ENCODE measurements at regions not wholly inside any gene's neighbourhood (a gene's known extent, or its start where the extent isn't known, plus 50 kb on each side); places are given as distances from the start of the nearest gene placed in this dataset.

DNA sequence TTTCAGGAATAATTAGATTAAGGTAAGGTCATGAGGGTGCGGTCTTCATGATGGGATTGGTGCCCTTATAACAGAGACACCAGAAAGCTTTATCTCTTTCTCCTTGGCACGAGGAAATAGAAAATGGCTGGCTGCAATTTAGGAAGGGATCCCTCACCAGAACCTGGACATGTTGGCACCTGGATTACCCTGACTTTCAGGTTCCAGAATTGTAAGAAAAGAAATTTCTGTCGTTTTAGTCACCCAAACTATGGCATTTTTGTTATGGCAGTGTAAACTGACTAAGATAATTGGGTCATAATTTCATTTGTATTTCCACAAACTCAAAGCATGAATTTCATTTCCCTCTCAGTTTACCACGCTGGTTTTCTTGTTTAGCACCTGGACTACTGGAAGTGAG, 473.6 kb downstream of the PTH2R start:
- Histone ChIP-seq H3K36me3 (ENCODE audit: control insufficient read depth, insufficient read depth, low read length) (no peaks in the 10 kb centered on the region), H3K4me3 (ENCODE audit: low read depth in 2 of 2, low read length in 2 of 2) (no peak overlapping the region), H3K27ac (ENCODE audit: low read length) (no peak overlapping the region), H3K9me3 (ENCODE audit: control insufficient read depth, insufficient read depth, low read depth, low read length) (no peaks in the 10 kb centered on the region), H3K27me3 (ENCODE audit: control insufficient read depth, insufficient read depth, low read length) (no peaks in the 10 kb centered on the region), H3K4me1 (ENCODE audit: control insufficient read depth, insufficient read depth, low read length) (no peaks in the 10 kb centered on the region)
- POLR2A ChIA-PET, result no interaction called here
- CTCF ChIA-PET, result no interaction called here
- DNase-seq (ENCODE audit: low read depth, low spot score) (no peak), ATAC-seq (no peak)
- in situ Hi-C loops (cut with HindIII; ENCODE audit: low pct_unique_long_range_greater_than_20kb, low sequenced_read_pairs) (no loop called here), intact Hi-C loops (cut with micrococcal nuclease; ENCODE audit: unreplicated experiment) (no loop called here)
- TF ChIP-seq SIN3A (IDR thresholded peaks at IDR 0.05; ENCODE audit: borderline replicate concordance, insufficient read depth, low read depth, low read length), result no peak
- TF ChIP-seq TCF7L2 (IDR thresholded peaks at IDR 0.05; ENCODE audit: low read depth, low read length), result no peak
- TF ChIP-seq POLR2AphosphoS5 (IDR thresholded peaks at IDR 0.05; ENCODE audit: low read depth, low read length), result no peak
- TF ChIP-seq, protein P1, sequence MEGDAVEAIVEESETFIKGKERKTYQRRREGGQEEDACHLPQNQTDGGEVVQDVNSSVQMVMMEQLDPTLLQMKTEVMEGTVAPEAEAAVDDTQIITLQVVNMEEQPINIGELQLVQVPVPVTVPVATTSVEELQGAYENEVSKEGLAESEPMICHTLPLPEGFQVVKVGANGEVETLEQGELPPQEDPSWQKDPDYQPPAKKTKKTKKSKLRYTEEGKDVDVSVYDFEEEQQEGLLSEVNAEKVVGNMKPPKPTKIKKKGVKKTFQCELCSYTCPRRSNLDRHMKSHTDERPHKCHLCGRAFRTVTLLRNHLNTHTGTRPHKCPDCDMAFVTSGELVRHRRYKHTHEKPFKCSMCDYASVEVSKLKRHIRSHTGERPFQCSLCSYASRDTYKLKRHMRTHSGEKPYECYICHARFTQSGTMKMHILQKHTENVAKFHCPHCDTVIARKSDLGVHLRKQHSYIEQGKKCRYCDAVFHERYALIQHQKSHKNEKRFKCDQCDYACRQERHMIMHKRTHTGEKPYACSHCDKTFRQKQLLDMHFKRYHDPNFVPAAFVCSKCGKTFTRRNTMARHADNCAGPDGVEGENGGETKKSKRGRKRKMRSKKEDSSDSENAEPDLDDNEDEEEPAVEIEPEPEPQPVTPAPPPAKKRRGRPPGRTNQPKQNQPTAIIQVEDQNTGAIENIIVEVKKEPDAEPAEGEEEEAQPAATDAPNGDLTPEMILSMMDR (IDR thresholded peaks at IDR 0.05), result no peak
- TF ChIP-seq, protein P2, sequence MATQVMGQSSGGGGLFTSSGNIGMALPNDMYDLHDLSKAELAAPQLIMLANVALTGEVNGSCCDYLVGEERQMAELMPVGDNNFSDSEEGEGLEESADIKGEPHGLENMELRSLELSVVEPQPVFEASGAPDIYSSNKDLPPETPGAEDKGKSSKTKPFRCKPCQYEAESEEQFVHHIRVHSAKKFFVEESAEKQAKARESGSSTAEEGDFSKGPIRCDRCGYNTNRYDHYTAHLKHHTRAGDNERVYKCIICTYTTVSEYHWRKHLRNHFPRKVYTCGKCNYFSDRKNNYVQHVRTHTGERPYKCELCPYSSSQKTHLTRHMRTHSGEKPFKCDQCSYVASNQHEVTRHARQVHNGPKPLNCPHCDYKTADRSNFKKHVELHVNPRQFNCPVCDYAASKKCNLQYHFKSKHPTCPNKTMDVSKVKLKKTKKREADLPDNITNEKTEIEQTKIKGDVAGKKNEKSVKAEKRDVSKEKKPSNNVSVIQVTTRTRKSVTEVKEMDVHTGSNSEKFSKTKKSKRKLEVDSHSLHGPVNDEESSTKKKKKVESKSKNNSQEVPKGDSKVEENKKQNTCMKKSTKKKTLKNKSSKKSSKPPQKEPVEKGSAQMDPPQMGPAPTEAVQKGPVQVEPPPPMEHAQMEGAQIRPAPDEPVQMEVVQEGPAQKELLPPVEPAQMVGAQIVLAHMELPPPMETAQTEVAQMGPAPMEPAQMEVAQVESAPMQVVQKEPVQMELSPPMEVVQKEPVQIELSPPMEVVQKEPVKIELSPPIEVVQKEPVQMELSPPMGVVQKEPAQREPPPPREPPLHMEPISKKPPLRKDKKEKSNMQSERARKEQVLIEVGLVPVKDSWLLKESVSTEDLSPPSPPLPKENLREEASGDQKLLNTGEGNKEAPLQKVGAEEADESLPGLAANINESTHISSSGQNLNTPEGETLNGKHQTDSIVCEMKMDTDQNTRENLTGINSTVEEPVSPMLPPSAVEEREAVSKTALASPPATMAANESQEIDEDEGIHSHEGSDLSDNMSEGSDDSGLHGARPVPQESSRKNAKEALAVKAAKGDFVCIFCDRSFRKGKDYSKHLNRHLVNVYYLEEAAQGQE (IDR thresholded peaks at IDR 0.05; ENCODE audit: insufficient read depth in 1 of 2, low read depth in 2 of 2, low read length in 1 of 2), result no peak
- no TSS peak for BruUV-seq (replicated peaks)

DNA sequence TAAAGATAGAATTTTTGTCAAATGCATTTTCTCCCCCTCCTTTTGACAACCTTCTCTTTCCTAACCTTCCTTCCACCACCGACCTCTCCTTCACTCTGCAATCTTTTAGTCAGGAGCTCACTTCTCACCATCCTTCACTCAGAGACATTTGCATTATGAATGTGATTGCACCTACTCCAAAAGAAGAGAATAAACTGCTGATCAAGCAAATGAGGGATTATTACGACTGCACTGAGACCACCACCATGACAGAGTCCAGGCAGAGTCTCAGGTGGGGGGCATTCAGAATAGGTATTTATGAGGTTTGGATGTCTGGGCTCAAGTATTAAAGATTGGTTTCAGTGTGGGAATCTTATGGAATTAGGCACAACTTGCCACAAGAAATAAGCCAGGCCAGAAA, 483.9 kb downstream of the PTH2R start:
- no peaks in the 10 kb centered on the region for H3K27me3 ChIP-seq (ENCODE audit: control insufficient read depth, insufficient read depth, low read length)
- intact Hi-C loops (cut with micrococcal nuclease; ENCODE audit: unreplicated experiment), result no loop called here
- no peak for ATAC-seq
- H3K4me1 ChIP-seq (ENCODE audit: control insufficient read depth, insufficient read depth, low read length), result no peaks in the 10 kb centered on the region
- DNase-seq (ENCODE audit: low read depth, low spot score), result no peak
- in situ Hi-C loops (cut with HindIII; ENCODE audit: low pct_unique_long_range_greater_than_20kb, low sequenced_read_pairs), result no loop called here
- TF ChIP-seq TCF7L2 (IDR thresholded peaks at IDR 0.05; ENCODE audit: low read depth, low read length) (no peak), POLR2AphosphoS5 (IDR thresholded peaks at IDR 0.05; ENCODE audit: low read depth, low read length) (no peak), SIN3A (IDR thresholded peaks at IDR 0.05; ENCODE audit: borderline replicate concordance, insufficient read depth, low read depth, low read length) (no peak)
- TF ChIP-seq, protein P1 (IDR thresholded peaks at IDR 0.05), result no peak
- TF ChIP-seq, protein P2 (IDR thresholded peaks at IDR 0.05; ENCODE audit: insufficient read depth in 1 of 2, low read depth in 2 of 2, low read length in 1 of 2), result no peak
- CTCF ChIA-PET, result no interaction called here
- H3K9me3 ChIP-seq (ENCODE audit: control insufficient read depth, insufficient read depth, low read depth, low read length), result no peaks in the 10 kb centered on the region
- no peak overlapping the region for H3K27ac ChIP-seq (ENCODE audit: low read length)
- H3K36me3 ChIP-seq (ENCODE audit: control insufficient read depth, insufficient read depth, low read length), result no peaks in the 10 kb centered on the region
- POLR2A ChIA-PET, result no interaction called here
- H3K4me3 ChIP-seq (ENCODE audit: low read depth in 2 of 2, low read length in 2 of 2), result no peak overlapping the region
- no TSS peak for BruUV-seq (replicated peaks)
